NB4 (cell line): ENCODE measurements at regions not wholly inside any gene's neighbourhood (a gene's known extent, or its start where the extent isn't known, plus 50 kb on each side); places are given as distances from the start of the nearest gene placed in this dataset.

ENCODE experiments used
- POLR2A ChIP-seq: IDR thresholded peaks from 2 replicates; pipeline ENCODE4 v1.6.1; 2011; ENCODE audit warnings: mild to moderate bottlenecking; ENCODE audit not compliant: insufficient read length; ENCODE audit errors: extremely low read depth
- TF ChIP-seq, protein P1 (sequence below): IDR thresholded peaks from 2 replicates; pipeline ENCODE4 v1.6.1; 2011; ENCODE audit warnings: low read depth, low read length
- TF ChIP-seq, protein P2 (sequence below): IDR thresholded peaks from one replicate; pipeline ENCODE4 v1.5.1; 2012; ENCODE audit warnings: low read depth, low read length

DNA sequence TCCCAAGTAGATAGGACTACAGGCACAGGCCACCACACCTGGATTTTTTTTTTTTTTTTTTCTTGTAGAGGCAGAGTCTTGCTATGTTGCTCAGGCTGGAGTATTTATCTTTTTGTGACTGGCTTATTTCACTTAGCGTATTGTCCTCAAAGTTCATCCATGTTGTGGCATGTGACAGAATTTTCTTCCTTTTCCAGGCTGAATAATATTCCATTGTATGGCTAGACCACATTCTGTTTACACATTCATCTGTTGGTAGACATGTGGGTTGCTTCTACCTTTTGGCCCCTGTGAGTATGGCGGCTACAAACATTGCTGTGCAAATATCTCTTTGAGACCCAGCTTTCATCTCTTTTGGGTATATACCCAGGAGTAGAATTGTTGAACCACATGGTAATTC lies 160.2 kb upstream of the SMAD3 start:
- TF ChIP-seq, protein P1, sequence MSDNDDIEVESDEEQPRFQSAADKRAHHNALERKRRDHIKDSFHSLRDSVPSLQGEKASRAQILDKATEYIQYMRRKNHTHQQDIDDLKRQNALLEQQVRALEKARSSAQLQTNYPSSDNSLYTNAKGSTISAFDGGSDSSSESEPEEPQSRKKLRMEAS: no peak
- TF ChIP-seq, protein P2, sequence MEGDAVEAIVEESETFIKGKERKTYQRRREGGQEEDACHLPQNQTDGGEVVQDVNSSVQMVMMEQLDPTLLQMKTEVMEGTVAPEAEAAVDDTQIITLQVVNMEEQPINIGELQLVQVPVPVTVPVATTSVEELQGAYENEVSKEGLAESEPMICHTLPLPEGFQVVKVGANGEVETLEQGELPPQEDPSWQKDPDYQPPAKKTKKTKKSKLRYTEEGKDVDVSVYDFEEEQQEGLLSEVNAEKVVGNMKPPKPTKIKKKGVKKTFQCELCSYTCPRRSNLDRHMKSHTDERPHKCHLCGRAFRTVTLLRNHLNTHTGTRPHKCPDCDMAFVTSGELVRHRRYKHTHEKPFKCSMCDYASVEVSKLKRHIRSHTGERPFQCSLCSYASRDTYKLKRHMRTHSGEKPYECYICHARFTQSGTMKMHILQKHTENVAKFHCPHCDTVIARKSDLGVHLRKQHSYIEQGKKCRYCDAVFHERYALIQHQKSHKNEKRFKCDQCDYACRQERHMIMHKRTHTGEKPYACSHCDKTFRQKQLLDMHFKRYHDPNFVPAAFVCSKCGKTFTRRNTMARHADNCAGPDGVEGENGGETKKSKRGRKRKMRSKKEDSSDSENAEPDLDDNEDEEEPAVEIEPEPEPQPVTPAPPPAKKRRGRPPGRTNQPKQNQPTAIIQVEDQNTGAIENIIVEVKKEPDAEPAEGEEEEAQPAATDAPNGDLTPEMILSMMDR: no peak
- TF ChIP-seq POLR2A: no peak
